K562 (cell line): ENCODE measurements at regions not wholly inside any gene's neighbourhood (a gene's known extent, or its start where the extent isn't known, plus 50 kb on each side); places are given as distances from the start of the nearest gene placed in this dataset.

ENCODE experiments used
- ATAC-seq: fragments of 200-7000 bp; cut with Tn5 transposase; 3 replicates; pipeline ENCODE4 v1.9.1; 2020; ENCODE audit warnings: moderate library complexity
- BruUV-seq: library from RNA; stranded (reverse); fragments of 400-500 nt; replicated peaks from 2 replicates; lab custom pipeline; 2021; lab: Mats Ljungman, UMichigan
- CTCF ChIA-PET: fragments of 300-600 bp; formaldehyde crosslinking; extraction: SDS; loops from one replicate; lab custom pipeline; 2021; ENCODE audit warnings: low intra/inter-chr PET ratio; lab: Yijun Ruan, JAX
- POLR2A ChIA-PET: fragments of 300-600, 350-650 bp; sonication (Branson Sonifier 250); formaldehyde crosslinking; extraction: SDS; loops from one replicate; lab custom pipeline; 2021; ENCODE audit warnings: antibody characterized with exemption, inconsistent platforms; lab: Yijun Ruan, JAX
- DNase-seq, 4 experiments: peaks; one replicate each; pipeline versions ENCODE4 v3.0.0 to v3.0.0-alpha.2; 2011 to 2018; ENCODE audit warnings: low spot score in 3 of 4, mixed read lengths in 3 of 4; ENCODE audit errors: extremely low read depth in 1 of 4
- FAIRE-seq: peaks from 2 replicates; lab custom pipeline; 2011; peaks lifted over from hg19 to GRCh38; lab: Jason Lieb, UNC
- H2AFZ ChIP-seq: 2 replicates; pipeline ENCODE4 v1.6.0; 2011; ENCODE audit warnings: low read depth, low read length, control low read depth, inconsistent platforms
- H3K27ac ChIP-seq: fragments of 200-600 bp; 3 replicates; pipeline ENCODE4 v1.8.0; 2011; ENCODE audit warnings: low read depth, mild to moderate bottlenecking, control low read depth, inconsistent platforms, low read length, moderate library complexity, mixed read lengths; ENCODE audit errors: extremely low read depth
- H3K27me3 ChIP-seq, 2 experiments: fragments of 300-600 bp in 1 of 2; 2 replicates in 1 of 2; 3 replicates in 1 of 2; pipeline versions ENCODE4 v1.6.0 to v1.8.0; 2011; ENCODE audit warnings: inconsistent platforms in 2 of 2, low read length in 2 of 2, mild to moderate bottlenecking in 1 of 2, mixed read lengths in 1 of 2, moderate library complexity in 1 of 2; ENCODE audit not compliant: control insufficient read depth in 2 of 2, insufficient read depth in 2 of 2
- H3K36me3 ChIP-seq: fragments of 300-600 bp; 3 replicates; pipeline ENCODE4 v1.8.0; 2011; ENCODE audit warnings: mild to moderate bottlenecking, low read length, inconsistent platforms; ENCODE audit not compliant: control insufficient read depth, insufficient read depth
- H3K4me1 ChIP-seq, 2 experiments: fragments of 200-600 bp in 1 of 2; replicated peaks in 1 of 2; 2 replicates in 1 of 2; 3 replicates in 1 of 2; pipeline versions ENCODE4 v1.5.1 to v1.8.0; 2011; ENCODE audit warnings: inconsistent platforms in 2 of 2, low read length in 2 of 2, mild to moderate bottlenecking in 1 of 2, mixed read lengths in 1 of 2, moderate library complexity in 1 of 2; ENCODE audit not compliant: control insufficient read depth in 2 of 2, insufficient read depth in 2 of 2
- H3K4me2 ChIP-seq: 2 replicates; pipeline ENCODE4 v1.6.1; 2011; ENCODE audit warnings: low read length, control low read depth, inconsistent platforms, mixed read lengths; ENCODE audit not compliant: insufficient read depth
- H3K4me3 ChIP-seq: fragments of 200-600 bp; sonication (generic), shearing (Covaris generic); 2 replicates; pipeline ENCODE4 v1.5.1; 2016; ENCODE audit warnings: control low read depth, inconsistent platforms
- H3K79me2 ChIP-seq: fragments of 200-600 bp; 3 replicates; pipeline ENCODE4 v1.8.0; 2011; ENCODE audit warnings: low read length, inconsistent platforms; ENCODE audit not compliant: control insufficient read depth, insufficient read depth
- H3K9ac ChIP-seq, 2 experiments: 2 replicates each; pipeline versions ENCODE4 v1.6.0 to v1.6.1; 2011; ENCODE audit warnings: low read depth in 2 of 2, low read length in 2 of 2, control low read depth in 1 of 2, inconsistent platforms in 1 of 2, mild to moderate bottlenecking in 1 of 2, mixed read lengths in 1 of 2; ENCODE audit not compliant: insufficient read depth in 1 of 2
- H3K9me1 ChIP-seq: one replicate; pipeline ENCODE4 v1.6.0; 2011; ENCODE audit warnings: inconsistent platforms, mild to moderate bottlenecking, low read length, moderate library complexity; ENCODE audit not compliant: control insufficient read depth, insufficient read depth
- H3K9me3 ChIP-seq: replicated peaks from 2 replicates; pipeline ENCODE4 v1.5.1; 2011; ENCODE audit warnings: low read depth, low read length, inconsistent platforms; ENCODE audit not compliant: control insufficient read depth, insufficient read depth
- H4K20me1 ChIP-seq: replicated peaks from 2 replicates; pipeline ENCODE4 v1.6.1; 2011; ENCODE audit warnings: low read length, inconsistent platforms, mixed read lengths; ENCODE audit not compliant: control insufficient read depth, insufficient read depth
- MCM2 ChIP-seq: fragments of 450-650 bp; IDR thresholded peaks from 2 replicates; pipeline ENCODE4 v1.6.1; 2017; ENCODE audit warnings: low read depth, mild to moderate bottlenecking
- ZBTB7A ChIP-seq: IDR thresholded peaks from 2 replicates; pipeline ENCODE4 v1.6.1; 2011; ENCODE audit warnings: low read depth, mild to moderate bottlenecking, low read length, moderate library complexity, borderline replicate concordance; ENCODE audit not compliant: control insufficient read depth
- ZNF830 ChIP-seq: fragments of 250-450 bp; sonication (Bioruptor Pico); IDR thresholded peaks from 2 replicates; pipeline ENCODE4 v1.5.0; 2021; ENCODE audit warnings: mild to moderate bottlenecking
- WGBS: fragments of 100-300 bp; shearing (Covaris generic); methylation state at CpG from one replicate; pipeline ENCODE4 v1.1.6; 2016; ENCODE audit warnings: low coverage, mixed read lengths; ENCODE audit not compliant: insufficient coverage; ENCODE audit errors: missing lambda C conversion rate; 5-methylcytosine and 5-hydroxymethylcytosine counted together
- in situ Hi-C: fragments of 300-500 bp; cut with MboI; formaldehyde crosslinking; loops from 4 replicates; pipeline ENCODE4 v1.15.0; 2018; ENCODE audit warnings: inconsistent platforms, mixed read lengths
- intact Hi-C: fragments of 100-400 bp; cut with micrococcal nuclease; formaldehyde crosslinking; loops from 2 replicates; pipeline ENCODE4 v1.14.2; 2022
- TF ChIP-seq, protein P1 (sequence below): fragments of 450-650 bp; IDR thresholded peaks from 2 replicates; pipeline ENCODE4 v1.6.1; 2017; ENCODE audit warnings: antibody characterized with exemption
- TF ChIP-seq, protein P2 (sequence below): fragments of 450-650 bp; conservative IDR thresholded peaks from 2 replicates; pipeline ENCODE4 v1.6.1; 2016; ENCODE audit warnings: missing genetic modification characterization, low read depth, mild to moderate bottlenecking, missing compliant biosample characterization, moderate library complexity
- TF ChIP-seq, protein P3 (sequence below): fragments of 450-650 bp; formaldehyde crosslinking; IDR thresholded peaks from 2 replicates; pipeline ENCODE4 v1.4.0; 2022; ENCODE audit warnings: missing genetic modification characterization

- 0% methylated on average over 6 of the region's 6 CpGs for WGBS
- H2AFZ ChIP-seq = no peak overlapping the region
- no peak overlapping the region for H3K4me3 ChIP-seq
- H3K9me1 ChIP-seq = no peaks in the 10 kb centered on the region
- ATAC-seq = no peak
- H3K79me2 ChIP-seq = no peaks in the 10 kb centered on the region
- CTCF ChIA-PET = no interaction called here
- H4K20me1 ChIP-seq = no peaks in the 10 kb centered on the region
- TF ChIP-seq MCM2 = no peak
- TF ChIP-seq, protein P1, sequence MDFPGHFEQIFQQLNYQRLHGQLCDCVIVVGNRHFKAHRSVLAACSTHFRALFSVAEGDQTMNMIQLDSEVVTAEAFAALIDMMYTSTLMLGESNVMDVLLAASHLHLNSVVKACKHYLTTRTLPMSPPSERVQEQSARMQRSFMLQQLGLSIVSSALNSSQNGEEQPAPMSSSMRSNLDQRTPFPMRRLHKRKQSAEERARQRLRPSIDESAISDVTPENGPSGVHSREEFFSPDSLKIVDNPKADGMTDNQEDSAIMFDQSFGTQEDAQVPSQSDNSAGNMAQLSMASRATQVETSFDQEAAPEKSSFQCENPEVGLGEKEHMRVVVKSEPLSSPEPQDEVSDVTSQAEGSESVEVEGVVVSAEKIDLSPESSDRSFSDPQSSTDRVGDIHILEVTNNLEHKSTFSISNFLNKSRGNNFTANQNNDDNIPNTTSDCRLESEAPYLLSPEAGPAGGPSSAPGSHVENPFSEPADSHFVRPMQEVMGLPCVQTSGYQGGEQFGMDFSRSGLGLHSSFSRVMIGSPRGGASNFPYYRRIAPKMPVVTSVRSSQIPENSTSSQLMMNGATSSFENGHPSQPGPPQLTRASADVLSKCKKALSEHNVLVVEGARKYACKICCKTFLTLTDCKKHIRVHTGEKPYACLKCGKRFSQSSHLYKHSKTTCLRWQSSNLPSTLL = no peak
- TF ChIP-seq, protein P2, sequence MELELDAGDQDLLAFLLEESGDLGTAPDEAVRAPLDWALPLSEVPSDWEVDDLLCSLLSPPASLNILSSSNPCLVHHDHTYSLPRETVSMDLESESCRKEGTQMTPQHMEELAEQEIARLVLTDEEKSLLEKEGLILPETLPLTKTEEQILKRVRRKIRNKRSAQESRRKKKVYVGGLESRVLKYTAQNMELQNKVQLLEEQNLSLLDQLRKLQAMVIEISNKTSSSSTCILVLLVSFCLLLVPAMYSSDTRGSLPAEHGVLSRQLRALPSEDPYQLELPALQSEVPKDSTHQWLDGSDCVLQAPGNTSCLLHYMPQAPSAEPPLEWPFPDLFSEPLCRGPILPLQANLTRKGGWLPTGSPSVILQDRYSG (tag) = no peak
- no peak for TF ChIP-seq ZBTB7A
- TF ChIP-seq, protein P3, sequence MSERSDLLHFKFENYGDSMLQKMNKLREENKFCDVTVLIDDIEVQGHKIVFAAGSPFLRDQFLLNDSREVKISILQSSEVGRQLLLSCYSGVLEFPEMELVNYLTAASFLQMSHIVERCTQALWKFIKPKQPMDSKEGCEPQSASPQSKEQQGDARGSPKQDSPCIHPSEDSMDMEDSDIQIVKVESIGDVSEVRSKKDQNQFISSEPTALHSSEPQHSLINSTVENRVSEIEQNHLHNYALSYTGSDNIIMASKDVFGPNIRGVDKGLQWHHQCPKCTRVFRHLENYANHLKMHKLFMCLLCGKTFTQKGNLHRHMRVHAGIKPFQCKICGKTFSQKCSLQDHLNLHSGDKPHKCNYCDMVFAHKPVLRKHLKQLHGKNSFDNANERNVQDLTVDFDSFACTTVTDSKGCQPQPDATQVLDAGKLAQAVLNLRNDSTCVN (CRISPR knock-in tag) = no peak
- no peak for TF ChIP-seq ZNF830 (CRISPR knock-in tag)
- TF ChIP-seq, all 486 proteins: peak for 0
- POLR2A ChIA-PET = no interaction called here
- Histone ChIP-seq H3K36me3 (no peaks in the 10 kb centered on the region), H3K9ac (no peak overlapping the region), H3K9me3 (no peaks in the 10 kb centered on the region), H3K4me2 (no peak overlapping the region), H3K4me1 (no peaks in the 10 kb centered on the region), H3K27ac (no peak overlapping the region), H3K27me3 (no peaks in the 10 kb centered on the region)
- FAIRE-seq (no peak), DNase-seq (no peak)
- in situ Hi-C loops = no loop called here
- intact Hi-C loops = no loop called here
- BruUV-seq = no TSS peak
Measured at GRCh38 chr9:106616026-106616425, 246.9 kb upstream of the ZNF462 start.
